ENCODE measurements at regions not wholly inside any gene's neighbourhood (a gene's known extent, or its start where the extent isn't known, plus 50 kb on each side); places are given as distances from the start of the nearest gene placed in this dataset.
"Not testable (repeated sequence)": the region's sequence is repeated elsewhere in the genome, so short reads cannot be mapped to it uniquely, and the experiment has no call there.

DNA sequence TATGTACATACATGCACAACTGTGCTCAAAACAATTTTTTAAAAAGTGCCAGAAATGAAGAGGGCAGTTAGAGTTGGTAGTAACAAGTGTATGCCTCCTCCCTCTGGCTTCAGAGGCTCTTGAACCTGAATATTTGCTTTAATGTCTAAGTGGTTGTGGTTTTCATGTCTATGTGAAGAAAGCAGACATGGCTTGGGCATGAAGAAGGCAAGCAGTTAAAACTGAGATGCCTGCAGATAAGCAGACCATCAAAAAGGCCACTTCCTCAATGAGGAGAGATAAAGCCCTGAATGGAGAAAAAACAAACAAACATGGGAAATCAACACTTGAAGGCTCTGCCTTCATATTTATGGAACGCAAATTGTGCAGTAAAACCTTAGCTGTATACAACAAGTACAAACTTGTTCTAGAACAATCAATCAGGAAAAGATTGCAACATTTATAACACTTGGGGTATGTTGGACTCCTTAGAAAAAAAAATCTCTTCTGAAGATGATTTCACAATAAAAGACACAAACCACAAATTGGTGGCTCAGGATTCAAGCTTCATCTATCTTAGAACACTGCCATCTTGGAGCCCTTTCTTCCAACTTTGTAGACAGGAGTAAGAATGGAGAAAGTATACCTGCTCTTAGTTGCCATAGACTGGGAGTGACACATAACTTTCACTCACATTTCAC, 52.7 kb upstream of the PLA2G4A start:
- DNase-seq (ENCODE audit: low read depth in 2 of 2) = no peak

GRCh38 chr1:186775036-186775435, 53.7 kb upstream of the PLA2G4A start:
- no peak for DNase-seq (ENCODE audit: low read depth in 2 of 2)

GRCh38 chr1:186772228-186772627, 56.5 kb upstream of the PLA2G4A start:
- no peak for DNase-seq (ENCODE audit: low read depth in 2 of 2)

GRCh38 chr1:186770421-186770820, 58.3 kb upstream of the PLA2G4A start:
- no peak for DNase-seq (ENCODE audit: low read depth in 2 of 2)

- DNase-seq (ENCODE audit: low read depth in 2 of 2) = no peak
These were observed 59.8 kb upstream of the PLA2G4A start for GRCh38 chr1:186768906-186769305.

DNA sequence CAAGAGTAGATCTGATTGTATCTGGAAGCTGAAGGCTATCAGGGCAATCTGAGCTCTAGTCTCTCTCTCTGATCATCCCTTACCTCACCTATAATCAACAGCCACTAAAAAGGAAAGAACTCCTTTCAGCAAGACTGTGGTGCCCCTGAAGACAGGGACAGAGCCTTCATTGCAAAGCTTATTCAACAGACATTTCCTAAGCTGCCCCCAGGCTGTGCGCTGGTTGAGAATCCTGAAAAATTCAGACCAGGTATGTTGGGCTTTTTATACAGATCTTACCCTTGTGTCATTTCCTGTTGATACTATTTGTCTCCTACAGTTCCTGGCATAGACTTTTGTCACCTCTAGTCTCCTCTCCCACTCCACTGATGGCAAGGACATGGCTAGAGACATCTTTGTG, 63.3 kb upstream of the PLA2G4A start:
- no peak for DNase-seq (ENCODE audit: low read depth in 2 of 2)

DNA sequence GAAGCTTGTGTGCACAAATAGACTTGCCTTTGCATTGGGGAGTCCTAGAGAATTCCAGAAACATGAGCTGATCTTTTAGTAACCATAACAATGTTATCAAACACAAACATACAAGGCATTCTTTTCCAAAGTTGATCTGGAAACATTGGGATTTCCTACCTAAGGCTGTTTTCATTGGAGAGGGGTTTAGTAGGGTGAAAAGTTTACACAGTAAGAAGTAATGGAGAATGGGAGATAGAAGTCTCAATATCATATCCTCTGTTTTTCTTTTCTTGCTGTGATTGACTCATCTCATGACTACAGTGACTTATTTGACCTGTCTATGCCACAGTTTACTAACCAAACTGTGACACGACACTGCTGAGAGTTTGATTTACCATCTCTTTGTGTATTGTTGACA, 65.6 kb upstream of the PLA2G4A start:
- DNase-seq (ENCODE audit: low read depth in 2 of 2) = peak; percentile 52 to 87

DNA sequence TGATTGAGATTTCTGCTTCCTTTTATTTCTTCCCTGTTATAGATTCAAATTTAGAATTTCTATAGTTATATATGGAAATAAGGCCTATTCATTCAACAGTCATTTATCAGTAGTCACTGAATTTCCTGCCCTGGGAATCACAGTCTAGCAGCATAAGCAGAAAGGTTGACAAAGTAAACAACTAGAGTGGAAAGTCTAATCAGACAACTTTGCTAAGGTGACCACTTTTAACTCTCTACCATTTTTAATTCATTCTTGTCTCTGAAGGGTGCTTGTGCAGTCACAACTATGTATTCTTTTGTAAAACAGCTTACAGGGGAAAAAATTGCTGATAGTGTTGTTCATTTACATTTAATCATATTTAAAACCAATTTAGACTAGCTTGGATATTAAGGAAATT, 66.1 kb upstream of the PLA2G4A start:
- peak; percentile 7 to 78 for DNase-seq (ENCODE audit: low read depth in 2 of 2)

GRCh38 chr1:186761358-186761757, 67.4 kb upstream of the PLA2G4A start:
- DNase-seq (ENCODE audit: low read depth in 2 of 2) = no peak

DNA sequence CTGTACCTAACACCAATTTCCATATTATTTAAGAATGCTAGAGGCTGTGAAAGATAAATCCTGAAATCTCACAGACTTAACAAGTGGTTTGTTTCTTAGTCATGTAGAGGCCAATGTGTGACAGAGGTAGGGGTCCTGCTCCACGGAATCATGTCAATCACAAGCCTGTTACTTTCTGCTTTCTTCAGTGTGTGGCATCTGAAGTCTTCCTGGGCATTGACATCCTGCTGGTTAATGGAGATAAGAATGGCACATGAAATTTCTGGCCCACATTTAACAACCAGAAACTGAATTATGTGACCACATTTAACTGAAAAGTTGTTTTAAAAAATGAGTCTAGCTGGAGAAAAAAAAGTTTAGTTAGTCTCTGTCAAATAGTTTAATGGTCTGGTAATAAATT, 68.3 kb upstream of the PLA2G4A start:
- DNase-seq (ENCODE audit: low read depth in 2 of 2) = no peak

GRCh38 chr1:186758896-186759606, 69.7 kb upstream of the PLA2G4A start:
- DNase-seq (ENCODE audit: low read depth in 2 of 2) = not testable (repeated sequence)

GRCh38 chr1:186757851-186758250, 70.9 kb upstream of the PLA2G4A start:
- peak; percentile 6 to 75 for DNase-seq (ENCODE audit: low read depth in 2 of 2)

DNA sequence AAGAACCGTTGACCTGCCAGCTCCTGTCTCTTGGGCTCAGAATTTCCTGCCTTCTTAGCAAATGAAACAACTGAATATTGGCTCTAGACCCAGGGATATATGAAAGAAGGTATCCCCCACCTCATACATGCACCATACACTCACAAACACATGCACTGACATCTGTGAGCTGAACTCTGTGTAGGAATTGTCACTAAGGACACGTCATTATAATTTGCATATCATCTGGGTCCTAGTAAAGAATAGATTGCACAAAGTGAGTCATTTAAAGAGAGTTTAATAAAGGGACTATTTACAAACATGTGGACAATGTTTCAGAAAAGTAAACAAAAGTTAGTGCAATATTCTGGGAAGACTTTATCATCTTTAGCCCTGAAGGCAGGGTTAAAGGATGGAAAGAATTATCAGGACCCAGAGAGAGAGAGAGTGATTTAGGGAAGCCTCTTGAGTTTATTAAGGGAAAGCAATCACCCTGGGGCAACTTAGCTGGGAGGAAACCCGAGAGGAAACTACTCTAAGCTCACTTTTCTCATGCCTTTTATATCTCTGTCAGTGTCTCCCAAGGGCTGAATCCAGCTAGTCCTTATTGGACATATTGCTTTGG, 74.1 kb upstream of the PLA2G4A start:
- DNase-seq (ENCODE audit: low read depth in 2 of 2) = no peak

GRCh38 chr1:186753241-186753640, 73.0 kb upstream of the PTGS2 start:
- DNase-seq (ENCODE audit: low read depth in 2 of 2) = no peak

DNA sequence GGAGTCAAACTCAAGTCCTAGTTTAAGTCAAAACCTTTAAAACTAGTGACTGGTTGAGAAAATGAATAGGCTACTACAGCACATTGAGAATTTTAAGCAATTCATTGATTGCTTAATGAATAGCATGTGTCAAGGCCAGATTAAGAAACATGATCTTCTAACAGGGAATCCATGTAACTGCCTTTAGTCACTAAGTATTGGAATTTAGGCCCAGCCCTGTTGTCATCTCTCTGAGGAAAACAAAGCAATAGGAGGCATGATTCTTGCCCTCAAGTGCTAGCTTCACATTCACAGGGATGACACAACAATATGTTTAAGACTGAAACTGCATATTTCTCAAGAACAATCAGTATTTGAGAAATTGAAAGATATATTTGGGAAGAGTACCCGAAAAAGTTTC, 70.0 kb upstream of the PTGS2 start:
- DNase-seq (ENCODE audit: low read depth in 2 of 2) = no peak

DNA sequence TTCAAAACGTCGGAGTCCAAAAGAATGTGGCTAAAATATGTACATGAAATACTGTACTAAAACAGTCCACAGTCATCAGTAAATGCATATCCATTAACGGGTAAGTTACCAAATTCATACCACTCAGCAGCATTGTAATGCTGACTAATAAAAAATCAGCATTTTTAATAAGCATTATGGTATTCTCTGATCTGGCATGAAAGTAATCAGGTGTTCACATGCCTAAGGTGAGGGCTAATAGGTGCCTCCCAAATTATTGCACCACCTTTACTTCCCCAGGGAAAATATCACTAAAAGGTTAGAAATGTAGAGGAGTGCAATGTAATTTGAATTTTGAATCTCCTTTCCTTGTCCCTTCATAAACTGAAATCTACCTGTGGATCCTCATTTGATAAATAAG, 69.6 kb upstream of the PTGS2 start:
- DNase-seq (ENCODE audit: low read depth in 2 of 2) = no peak

DNA sequence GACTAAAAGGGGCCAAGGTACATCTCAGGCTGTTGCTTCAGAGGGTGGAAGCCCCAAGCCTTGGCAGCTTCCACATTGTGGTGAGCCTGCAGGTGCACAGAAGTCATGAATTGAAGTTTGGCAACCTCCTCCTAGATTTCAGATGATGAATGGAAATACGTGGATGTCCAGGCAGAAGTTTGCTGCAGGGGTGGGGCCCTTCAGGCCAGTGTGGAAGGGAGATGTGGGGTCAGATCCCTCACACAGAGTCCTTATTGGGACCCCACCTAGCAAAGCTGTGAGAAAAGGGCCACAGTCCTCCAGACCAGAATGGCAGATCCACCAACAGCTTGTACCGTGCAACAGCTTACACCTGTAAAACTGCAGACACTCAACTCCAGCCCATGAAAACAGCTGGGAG, 67.4 kb upstream of the PTGS2 start:
- DNase-seq (ENCODE audit: low read depth in 2 of 2) = no peak

DNA sequence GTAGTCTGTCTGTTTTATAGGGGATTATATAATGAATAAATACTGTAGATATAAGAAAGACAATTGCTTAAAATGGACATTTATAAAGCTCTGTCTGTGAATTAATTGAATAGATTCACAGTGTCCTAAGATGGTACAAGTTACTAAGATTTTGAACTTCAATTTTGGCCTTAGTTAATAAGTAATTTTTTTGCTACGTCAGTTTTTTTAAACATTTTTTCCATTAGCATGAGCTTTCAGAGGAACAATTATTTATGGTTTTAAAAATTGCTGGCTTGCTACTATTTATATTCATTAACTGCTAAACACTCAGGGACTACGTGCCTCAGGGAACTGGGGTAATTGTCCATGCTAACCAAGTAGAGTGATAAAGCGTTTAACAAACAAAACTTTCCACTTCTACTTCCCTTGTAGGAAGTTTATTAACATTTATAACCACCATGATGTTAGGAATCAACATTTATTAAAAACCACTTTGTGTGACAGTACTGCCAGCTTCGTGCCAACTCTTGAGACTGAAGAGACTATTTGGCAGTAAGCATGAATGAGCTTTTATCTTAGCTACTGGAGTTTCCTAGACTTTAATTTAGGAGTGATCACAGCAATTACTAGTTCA, 65.4 kb upstream of the PTGS2 start:
- DNase-seq (ENCODE audit: low read depth in 2 of 2) = no peak

DNA sequence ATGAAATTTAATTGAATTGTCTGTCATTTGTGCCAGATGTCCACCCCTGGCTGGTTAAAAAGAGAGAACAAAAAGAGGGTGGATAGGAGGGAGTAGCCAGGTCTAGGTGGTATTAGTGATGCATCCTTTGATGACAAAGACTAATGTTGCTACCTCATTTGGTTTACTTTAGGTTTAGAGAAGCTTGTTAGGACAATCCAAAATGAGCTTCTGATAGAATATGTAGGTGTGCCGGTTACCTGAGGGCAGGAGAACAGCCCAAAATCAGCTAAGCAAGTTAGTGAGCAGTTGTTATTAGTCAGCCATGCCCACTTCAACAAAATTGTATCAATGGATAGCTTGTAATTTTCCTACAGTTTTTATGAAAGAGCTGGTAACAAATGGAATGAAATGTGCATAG, 61.4 kb upstream of the PTGS2 start:
- no peak for DNase-seq (ENCODE audit: low read depth in 2 of 2)

- no peak for DNase-seq (ENCODE audit: low read depth in 2 of 2)
These were observed 60.1 kb upstream of the PTGS2 start for GRCh38 chr1:186740324-186740723.

- DNase-seq (ENCODE audit: low read depth in 2 of 2) = no peak
These were observed 59.3 kb upstream of the PTGS2 start for GRCh38 chr1:186739515-186739914.

DNA sequence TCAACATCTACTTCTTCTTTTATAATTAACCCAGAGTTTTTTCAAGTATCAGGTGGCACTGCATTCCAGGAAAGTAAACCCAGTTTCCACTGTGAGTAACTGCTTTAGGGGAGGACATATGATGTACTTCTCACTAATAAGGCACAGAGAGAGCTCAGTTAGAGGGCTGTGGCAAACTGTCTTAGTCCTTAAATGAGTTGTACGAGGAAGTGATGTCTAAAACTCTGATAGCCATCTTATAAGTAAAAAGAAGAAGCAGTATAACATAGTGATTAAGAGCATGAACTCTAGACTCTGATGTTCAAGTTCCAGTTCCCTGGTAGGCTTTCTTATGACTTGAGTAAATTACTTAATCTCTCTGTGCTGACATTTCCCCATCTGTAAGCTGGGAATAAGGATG, 58.7 kb upstream of the PTGS2 start:
- DNase-seq (ENCODE audit: low read depth in 2 of 2) = no peak

Measured in lung microvascular endothelial cell (primary cell).